OCI-M2 (cell line): ENCODE measurements at regions not wholly inside any gene's neighbourhood (a gene's known extent, or its start where the extent isn't known, plus 50 kb on each side); places are given as distances from the start of the nearest gene placed in this dataset.
"Not testable (repeated sequence)": the region's sequence is repeated elsewhere in the genome, so short reads cannot be mapped to it uniquely, and the experiment has no call there.

Experiments used
- DNase-seq: peaks from one replicate; lab custom pipeline; 2025; ENCODE audit not compliant: unreplicated experiment; lab: John Stamatoyannopoulos, UW

DNA sequence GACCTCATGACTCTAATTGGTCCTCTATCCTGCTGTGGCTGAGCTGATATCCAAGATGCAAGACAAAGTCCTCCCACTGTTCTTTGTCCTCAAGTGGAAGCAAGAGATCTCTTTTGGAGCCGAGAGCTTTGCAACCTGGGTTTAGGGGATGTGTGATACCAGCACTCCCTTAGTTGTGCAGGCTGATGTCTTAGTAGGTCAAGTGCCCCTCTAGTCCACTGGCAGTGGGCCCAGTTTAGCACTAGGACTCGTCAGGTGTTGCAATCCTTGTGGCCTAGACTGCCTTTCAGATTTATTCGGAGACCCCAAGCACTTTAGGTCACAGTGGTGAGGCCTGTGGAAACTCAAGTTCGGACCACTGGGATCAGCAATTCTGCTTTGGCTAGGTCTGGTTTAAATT is 64.0 kb downstream of the GPRASP3 start:
- DNase-seq, result no peak

DNA sequence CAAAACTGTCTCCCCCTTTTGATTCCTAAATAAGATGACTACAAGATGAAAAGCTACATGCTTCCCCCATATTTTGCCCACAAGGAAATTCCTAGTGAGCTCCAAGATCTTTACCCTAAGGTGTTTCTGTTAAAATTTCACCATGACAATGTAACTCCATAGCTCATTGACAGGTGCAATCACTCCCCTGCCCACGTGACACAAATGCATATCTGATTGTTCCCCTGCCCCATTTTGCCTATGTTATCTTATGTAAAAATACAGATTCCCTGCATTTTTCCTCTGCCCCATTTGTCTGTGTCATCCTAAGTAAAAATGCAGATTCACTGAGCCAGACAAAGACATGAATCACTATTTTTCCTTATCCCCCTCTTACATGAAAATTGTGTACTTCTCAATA is 66.7 kb downstream of the GPRASP3 start:
- DNase-seq, result no peak

DNA sequence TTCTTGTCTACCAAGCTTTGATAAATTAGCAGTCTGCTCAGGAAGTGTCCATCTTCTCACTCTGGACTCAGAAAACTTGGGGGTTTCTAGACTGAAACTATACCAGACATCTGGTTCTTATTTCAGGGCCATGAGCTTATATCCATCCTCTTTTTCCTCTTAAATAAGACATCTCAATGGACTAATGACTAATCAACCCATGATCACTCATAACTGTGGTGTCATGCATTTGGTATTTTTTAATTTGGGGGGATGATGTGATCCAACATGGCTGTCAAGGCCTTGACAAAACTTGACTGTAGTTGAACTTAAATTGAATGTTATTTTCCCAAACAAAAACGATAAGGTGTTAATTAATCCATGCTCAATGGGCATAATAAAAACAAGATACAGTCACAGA is 87.8 kb downstream of the GPRASP3 start:
- no peak for DNase-seq

DNA sequence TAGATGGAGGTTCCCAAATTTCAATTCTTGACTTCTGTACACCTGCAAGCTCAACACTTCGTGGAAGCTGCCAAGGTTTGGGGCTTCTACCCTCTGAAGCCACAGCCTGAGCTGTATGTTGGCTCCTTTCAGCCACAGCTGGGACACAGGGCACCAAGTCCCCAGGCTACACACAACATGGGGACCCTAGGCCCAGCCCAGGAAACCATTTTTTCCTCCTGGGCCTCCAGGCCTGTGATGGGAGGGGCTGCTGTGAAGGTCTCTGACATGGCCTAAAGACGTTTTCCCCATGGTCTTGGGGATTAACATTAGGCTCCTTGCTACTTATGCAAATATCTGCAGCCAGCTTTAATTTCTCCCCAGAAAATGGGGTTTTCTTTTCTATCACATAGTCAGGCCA is 97.7 kb downstream of the GPRASP3 start:
- not testable (repeated sequence) for DNase-seq

GRCh38 chrX:102832661-102833060 is 104.4 kb upstream of the RAB40AL start:
- no peak for DNase-seq

DNA sequence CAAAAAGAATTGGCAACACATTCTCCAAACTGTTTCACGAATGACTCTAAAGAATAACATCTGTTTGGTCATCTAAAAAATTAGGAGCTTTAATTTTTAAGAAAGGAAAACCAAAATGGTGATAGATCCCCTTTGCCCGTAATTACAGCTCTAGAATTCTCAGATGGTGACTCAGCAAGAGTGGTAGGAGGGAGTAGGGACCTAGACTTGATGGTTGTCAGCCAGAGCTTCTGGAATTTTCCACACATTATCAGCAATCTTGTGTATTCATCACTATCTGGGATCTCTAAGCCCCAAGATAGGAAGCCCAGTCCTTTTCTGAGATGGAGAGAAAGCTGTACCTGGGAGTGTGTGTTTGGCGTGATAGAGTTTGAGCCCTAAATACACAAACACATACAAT is 103.9 kb upstream of the RAB40AL start:
- no peak for DNase-seq

DNA sequence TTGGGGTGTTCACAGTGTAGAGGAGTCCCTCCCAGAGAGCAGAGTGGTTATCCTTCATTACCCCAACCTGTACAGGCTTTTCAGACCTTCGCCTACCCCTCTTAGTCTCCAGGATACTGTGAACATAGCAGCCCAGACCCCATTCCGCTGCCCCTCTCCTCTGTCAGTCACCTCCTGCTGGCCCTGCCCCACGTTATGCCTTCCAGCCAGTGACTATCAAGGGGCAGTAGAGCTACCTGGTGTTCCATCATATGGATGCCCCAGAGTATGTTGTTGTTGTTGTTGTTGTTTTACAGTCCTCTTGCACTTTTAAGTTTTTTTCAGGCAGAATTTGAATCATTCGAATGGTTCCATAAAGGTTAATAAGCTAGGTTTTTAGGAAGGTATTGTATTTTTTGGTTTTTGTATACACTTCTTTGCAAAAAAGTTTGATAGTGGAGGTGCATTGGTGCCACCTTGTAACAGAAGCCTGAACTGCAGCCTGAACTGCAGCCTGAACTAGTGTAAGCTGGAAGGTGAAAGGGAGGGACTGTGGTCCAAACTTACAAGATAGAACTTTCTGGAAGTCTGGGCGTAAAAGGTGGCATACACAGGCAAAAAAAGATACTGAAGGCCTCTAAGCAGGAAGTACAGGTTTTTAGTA is 101.4 kb upstream of the RAB40AL start:
- DNase-seq, result no peak

GRCh38 chrX:102837847-102838246 is 99.2 kb upstream of the RAB40AL start:
- no peak for DNase-seq

- DNase-seq, result no peak
Observed at GRCh38 chrX:102840871-102841705, 96.0 kb upstream of the RAB40AL start.

GRCh38 chrX:102841706-102842003 is 95.4 kb upstream of the RAB40AL start:
- no peak for DNase-seq

- no peak for DNase-seq
Observed at GRCh38 chrX:102845020-102845419, 92.1 kb upstream of the RAB40AL start.

DNA sequence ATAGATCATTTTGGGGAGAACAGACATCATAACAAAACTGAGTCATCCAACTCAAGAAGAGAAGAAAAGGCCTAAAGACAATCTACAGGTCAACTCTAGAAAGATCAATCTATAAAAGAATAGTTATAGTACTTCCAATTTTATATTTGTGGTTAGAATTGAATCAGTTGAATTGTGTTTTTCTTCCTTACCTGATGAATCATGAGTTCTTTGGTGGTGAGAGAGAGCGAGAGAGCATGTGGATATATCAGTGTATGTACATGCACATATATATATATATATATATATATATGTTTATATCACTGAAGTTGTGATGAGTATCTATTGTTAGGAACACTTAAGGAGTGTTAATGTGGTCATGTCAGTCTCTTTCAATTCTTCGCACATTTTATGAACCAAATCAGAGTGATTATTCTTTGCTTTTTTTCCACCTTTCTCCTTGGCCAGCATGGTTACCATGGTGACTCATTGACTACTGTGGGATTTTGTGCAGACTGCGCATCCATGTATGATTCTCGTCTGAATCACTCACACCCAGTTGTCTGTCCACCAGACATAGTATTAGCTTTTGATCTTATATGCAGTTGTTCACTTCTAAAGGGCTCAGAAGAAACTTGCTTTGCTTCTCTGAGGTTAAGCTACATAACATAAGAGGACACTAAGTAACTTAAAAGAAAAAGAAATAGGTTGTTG is 90.4 kb upstream of the RAB40AL start:
- no peak for DNase-seq

DNA sequence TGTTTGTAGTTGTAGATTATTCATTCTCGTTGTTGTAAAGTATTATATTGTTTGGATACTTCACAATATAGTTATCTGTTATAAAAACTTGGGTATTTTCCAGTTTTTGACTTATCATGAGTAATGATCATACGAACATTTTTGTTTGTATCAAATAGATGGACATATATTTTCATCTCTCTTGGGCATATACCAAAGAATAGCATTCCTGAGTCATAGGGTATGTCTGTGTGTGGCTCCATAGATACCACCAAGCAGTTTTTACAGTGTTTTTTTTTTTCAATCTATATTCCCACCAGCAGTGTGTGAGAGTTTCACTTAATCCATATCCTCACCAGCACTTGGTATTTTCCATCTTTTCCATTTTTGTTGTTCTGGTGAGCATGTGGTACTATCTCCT is 89.7 kb upstream of the RAB40AL start:
- DNase-seq, result no peak

GRCh38 chrX:102849396-102849795 is 87.7 kb upstream of the RAB40AL start:
- DNase-seq, result no peak

- DNase-seq, result not testable (repeated sequence)
Observed at GRCh38 chrX:102858826-102859549, 78.1 kb upstream of the RAB40AL start.

DNA sequence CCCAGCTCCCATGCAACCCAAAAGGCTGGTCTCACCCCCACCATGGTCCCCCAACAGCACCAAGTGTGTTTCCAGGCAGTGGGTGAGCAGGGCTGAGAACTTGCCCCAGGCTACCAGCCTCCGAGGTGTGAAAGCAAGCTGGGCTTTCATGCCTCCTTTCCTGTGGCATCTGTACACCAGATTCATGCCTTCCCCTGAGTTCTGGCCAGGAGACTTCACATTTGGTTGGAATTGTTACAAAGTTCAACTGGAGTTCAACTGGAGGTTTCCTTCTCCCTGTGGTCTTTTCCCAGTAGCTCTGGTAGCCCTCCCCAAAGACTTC is 77.6 kb upstream of the RAB40AL start:
- no peak for DNase-seq

DNA sequence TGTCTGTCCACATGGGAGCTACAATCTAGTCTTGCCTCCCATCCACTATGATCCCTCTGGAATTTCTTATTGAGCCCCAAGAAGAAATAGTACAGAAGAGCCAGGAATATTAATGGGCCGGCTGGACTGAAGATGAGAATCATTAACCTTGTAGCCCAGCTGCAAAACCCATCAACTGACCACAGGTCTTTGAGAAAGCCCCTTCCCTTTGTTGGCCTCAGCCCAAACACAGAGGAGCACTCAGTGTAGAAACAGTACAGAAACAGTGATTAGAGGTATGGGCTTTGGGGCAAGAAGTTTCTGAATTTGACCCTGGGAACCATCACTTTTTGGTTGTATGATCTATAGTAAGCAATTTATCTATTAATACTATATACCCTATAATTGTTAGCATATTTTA is 76.8 kb upstream of the RAB40AL start:
- no peak for DNase-seq

- peak; percentile 0 for DNase-seq
Observed at GRCh38 chrX:102863735-102864134, 73.3 kb upstream of the RAB40AL start.

- DNase-seq, result no peak
Observed at GRCh38 chrX:102866981-102867656, 70.0 kb upstream of the RAB40AL start.

DNA sequence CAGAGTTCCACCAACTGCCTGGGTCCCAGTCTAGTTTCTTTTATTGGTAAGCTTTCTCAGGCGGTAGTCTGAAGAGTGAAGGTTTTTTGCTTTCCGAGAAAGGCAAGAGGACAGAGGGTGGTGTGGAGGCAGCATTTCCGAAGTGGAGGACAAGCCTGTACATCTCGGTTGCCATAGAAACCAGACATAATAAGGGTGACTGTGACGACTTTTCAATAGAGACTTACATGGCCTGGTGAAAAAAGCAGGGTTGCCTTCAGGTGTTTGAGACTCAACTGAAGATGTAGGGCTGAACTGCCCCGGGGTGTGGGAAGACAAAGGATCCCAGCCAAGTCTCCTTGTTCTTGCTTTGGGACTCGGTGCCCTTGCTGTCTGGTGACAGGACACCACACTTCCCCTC is 53.6 kb upstream of the RAB40AL start:
- no peak for DNase-seq
